Kidney tubule cell (primary cell): ENCODE measurements at regions not wholly inside any gene's neighbourhood (a gene's known extent, or its start where the extent isn't known, plus 50 kb on each side); places are given as distances from the start of the nearest gene placed in this dataset.

Source experiments
- DNase-seq: peaks from one replicate; pipeline ENCODE4 v3.0.0-alpha.2; 2018; ENCODE audit warnings: low spot score

DNA sequence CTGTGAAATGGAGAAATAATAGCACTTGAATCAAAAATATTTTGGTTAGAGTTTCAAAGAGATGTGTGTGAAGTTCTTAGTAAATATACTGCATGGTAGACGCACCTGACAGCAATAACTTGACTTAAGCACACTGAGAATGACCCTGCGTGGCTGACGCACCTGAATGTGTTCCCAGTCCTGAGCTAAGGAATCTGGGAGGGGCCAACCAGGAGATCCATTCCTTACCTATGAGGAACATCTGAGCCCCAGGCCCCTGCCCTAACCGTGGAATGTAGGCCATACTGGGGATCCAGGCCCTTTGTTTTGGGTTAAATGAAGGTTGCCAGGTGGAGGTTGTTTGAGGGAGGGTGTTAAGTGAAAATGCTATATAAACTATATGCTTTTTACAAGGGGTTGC is 284.4 kb downstream of the RBM43 start:
- peak; percentile 34 for DNase-seq

DNA sequence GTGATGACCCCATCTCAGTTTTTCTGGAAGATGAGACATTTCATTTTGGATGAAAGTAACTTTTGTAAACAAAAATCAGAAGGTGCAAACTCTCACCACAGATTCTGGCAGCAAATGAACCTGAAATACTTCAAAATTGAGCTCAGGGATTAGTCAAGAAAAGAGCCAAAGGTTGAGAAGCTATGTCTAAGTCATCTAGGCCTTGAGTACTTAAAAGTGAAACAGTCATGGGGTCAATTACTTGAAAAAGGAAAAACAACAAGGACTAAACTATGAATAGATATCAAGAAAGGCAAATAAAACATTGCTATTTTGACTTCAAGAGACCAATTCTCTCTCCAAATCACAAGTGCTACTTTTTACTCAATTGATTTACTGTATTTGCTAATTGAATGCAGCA is 285.1 kb downstream of the RBM43 start:
- no peak for DNase-seq

DNA sequence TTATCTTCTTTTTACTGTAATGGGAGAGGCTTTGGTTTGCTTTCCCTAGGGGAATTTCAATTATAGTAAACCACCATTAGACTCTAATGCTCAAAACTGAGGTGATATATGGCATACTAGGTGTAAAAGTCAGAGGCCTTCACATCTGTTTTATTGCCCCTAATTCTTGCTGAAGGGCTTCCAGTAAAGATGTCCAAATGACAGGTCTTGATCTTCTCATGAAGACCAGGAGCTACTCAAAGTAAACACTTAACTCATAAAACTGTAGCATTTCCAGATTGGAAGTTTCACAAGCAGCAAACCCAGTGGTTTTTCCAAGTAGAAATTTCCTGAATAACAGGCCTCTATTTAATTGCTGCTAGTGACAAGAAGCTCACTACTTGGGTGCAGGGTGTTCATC is 286.8 kb downstream of the RBM43 start:
- no peak for DNase-seq

DNA sequence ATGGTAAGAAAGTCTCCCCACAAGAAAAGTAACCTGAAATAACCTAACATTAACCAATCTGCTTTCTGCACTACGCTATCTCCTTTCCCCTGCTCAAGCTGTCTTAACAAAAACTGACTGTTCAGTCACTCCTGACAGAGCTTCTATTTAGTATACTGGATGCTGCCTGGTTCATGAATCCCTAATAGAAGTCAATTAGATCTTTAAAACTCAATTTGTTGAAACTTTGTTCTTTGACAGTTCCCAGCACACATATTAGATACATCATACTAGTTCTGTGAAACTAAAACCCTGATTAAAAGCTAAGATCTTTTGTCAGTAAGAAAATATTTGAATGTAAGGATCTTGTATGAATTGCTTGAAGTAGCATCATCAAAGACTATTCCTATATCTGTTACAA is 287.4 kb downstream of the RBM43 start:
- DNase-seq, result no peak

DNA sequence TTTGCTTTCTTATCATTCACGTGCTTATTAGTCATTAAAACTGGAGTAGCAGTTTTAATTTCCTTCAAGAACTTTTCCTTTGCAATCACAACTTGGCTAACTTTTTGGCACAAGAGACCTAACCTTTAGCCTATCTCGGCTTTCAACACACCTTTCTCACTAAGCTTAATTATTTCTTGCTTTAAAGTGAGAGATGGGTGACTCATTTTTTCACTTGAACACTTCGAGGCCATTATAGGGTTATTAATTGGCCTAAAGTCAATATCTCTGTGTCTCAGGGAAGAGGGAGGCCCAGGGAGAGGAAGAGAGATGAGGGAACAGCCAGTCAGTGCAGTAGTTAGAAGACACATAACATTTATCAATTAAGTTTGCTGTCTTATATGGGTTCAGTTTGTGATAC is 289.8 kb downstream of the RBM43 start:
- peak; percentile 50 for DNase-seq

DNA sequence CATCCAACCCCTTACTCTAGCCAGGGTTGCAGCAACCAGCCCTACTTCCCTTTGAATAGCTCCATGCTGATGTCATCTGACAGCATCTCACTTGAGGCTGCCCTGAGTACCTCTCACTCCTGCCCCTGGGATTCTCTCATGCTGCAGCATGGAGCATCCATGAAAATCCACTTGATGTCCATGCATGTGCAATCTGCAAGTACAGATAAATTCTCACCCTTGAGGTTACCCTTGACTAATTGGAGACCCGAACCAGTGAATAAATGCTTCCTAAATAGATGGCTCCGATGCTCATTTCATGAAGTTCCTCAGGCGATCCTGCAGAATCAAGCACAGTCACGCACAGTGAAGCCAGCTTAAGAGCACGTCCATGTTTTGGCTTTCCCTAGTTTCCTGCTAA is 298.3 kb downstream of the RBM43 start:
- DNase-seq, result no peak

DNA sequence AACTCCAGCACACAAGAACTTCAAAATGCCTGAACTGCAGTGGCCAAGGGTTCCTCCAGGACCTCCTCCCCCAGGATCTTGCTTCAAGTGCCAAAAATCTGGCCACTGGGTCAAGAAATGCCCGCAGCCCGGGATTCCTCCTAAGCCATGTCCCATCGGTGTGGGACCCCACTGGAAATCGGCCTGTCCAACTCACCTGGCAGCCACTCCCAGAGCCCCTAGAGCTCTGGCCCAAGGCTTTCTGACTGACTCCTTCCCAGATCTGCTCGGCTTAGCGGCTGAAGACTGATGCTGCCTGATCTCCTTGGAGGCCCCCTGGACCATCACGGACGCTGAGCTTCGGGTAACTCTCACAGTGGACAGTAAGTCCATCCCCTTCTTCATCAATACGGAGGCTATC is 306.4 kb downstream of the RBM43 start:
- DNase-seq, result no peak

DNA sequence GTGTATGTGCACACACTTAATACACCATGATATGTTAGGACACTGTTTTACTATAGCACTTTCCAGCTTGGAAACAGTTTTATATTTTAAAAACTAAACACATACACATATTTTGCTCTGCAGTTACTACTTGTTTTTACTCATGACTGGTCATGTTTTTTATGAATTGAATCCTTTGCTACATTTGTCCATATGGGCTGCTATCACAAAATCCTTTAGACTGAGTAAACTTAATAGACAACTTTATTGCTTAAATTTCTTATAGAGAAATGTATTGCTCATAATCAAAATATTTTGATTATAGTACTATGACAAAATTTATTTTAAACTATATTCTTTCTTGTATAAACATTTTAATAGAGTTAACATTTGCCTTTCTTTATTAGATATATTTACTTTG is 314.8 kb downstream of the RBM43 start:
- DNase-seq, result no peak

DNA sequence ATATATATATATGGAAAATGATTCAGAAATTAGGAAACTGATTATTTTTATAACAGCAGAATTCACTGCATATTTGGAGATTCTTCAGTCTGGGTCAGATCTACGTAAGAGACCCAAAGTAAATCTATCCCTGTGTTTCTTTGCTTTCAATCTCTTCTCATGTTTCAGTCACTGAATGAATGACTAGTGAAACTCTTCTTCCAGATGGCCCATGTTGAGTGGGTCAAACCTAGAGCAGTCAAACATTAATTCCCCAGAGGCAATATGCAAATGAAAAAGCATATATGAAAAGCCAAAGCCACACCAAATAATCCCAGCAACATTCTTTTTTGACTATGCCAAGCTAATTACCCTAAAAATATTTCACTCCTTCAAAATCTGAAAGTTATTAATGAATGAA is 317.3 kb downstream of the RBM43 start:
- DNase-seq, result no peak

DNA sequence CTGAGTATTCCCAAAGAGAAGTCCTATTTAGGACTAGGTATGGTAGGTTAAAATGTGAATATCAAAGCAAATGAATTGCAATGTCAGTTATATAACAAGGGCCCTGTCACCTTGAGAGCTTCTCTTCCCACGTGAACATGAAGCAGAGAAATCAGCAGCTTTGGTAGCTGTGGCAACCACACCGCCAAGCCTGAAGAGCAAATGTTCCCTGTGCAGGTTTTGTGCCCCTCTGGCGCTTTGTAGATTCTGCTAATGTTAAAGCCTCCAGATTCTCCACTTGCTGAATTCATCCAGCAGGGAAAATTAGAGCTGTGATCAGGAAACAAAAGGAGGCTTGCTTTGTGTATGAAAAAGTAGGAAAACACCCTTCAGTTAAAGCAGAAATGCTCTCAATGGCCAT is 322.6 kb downstream of the RBM43 start:
- no peak for DNase-seq

DNA sequence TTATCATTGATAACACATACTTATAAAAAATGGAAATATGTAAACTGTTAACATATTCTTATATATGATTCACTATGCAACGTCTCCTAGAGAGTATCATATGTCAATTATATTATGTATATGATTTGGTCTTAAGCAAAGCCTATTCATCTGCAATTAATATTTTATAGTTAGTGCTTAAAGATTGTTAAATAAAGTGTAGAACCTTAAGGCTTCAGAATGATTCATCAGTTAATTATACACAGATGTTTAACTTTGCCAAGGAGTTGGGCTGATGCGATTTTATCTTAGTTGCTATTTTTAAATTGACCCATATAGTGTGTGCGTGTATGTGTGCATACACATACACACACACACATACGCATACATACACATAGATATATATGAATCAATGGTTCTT is 323.1 kb downstream of the RBM43 start:
- peak; percentile 31 for DNase-seq

DNA sequence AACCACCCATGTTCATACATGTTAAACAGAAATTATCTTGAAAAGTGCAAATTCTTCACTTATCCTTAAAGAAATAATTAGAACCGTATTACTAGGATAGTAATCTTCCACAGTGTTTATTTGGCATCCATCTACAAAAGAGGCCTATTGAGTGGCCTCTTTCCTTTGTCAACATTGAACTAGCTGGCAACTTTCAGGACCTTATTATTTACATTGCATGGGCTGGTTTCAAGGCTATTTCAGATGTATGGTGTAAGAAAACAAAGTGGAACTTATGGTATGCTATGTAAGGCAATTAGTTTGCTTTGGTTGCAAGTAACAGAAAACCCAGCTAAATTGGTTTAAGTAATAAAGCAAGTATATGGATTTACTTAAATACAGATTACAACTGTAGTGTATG is 324.6 kb downstream of the RBM43 start:
- DNase-seq, result no peak

DNA sequence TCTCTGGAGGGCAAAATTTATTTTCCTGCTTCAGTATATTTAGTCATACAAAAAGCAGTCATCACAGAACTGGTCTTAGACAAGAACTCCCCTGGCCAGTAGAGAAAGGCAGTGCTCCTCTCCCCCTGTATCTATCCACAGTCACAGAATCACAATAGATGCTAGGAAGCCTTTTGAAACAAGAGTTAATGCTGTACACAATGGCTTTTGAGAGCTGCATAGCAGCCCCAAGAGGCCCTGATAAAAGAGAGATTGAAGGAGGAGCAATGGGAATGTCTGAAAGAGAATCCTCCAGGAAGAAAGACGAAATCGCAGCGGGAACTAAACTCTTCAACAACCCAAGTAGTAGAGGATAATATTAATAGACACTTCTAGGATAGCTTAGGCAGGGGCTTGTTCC is 330.2 kb downstream of the RBM43 start:
- DNase-seq, result no peak

DNA sequence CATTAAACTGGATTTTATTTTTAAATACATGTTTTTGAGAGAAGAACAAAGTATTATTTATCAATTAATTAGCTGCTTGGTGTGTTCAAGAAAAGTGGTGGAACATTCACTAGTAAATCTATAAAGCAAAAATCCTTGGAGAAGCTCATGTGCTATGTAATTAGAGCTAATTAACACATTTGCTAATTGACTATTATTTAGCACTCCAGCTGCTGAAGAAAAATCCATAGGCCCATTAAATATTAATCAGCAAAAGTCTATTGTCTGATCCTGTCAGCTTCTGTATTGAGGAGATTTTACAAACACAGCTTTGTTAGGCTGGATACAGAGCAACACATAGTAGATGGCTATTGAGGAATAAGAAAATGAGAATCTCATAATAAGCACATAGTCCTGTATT is 336.1 kb downstream of the RBM43 start:
- no peak for DNase-seq

DNA sequence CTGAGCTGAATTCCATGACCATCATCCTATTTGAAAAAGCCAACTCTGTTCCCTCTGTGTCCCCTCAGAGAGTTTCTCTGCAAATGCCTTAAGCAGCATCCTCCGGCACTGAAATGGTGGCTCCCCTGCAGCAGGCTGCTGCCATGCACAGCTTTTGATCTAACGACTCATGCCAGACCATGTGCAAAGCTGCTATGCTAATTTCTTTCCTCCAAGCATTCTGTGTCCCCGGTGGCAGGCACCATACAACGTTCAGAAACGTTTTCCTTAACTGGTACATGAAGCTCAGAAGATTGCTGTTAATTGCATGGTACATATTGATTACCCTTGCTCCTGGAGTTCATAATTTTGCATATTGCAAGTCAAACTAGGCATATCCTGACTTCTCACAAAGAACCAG is 336.8 kb downstream of the RBM43 start:
- no peak for DNase-seq

DNA sequence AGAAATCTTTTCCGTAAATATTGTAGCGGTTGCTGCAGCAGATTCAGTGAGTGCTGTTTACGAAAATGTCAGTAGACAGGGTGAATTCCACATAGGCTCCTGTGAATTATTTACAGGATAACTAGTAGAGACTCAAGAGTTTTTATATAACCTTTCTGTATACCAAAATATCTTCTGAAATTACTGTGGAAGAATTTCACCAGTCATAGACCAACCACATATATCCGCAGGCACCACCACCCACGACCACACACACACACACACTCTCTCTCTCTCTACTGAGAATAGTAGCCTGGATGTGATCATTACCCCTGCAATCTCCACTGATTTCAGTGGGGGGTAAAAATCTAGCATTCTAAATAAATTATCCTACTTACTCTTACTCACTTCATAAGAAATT is 341.8 kb downstream of the RBM43 start:
- DNase-seq, result peak; percentile 86

DNA sequence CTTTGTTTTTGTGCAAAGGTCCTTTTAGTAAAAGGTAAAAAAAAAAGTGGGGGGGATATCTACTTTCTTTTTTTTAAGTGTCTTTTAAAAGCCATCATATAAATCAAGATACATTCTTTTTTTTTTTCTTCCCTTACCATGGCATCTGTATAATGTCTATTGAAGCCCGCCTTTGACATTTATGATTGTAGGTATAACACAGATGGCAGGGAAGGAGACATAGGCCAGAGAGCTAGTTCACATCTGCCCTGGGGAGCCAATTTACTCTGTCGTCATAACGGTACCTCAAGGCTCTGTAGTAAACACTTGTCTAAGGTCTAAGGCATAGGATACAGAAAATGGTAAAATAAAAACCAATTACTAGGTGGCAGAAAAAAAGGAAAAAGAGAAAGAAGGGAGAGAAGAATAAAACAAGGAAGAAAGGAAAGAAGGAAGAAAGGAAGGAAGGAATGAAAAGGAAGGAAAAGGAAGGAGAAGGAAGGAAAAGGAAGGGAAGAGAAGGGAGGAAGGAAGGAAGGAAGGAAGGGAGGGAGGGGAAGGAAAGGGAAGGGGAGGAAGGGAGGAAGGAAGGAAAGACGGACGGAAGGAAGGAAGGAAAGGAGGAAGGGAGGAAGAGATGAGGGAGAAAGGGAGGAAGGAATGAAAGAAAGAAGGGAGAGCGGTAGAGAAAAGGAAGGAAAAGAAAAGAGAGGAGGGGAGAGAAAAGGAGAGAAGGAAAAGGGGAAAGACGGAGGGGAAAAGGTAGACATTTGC is 343.5 kb downstream of the RBM43 start:
- no peak for DNase-seq

DNA sequence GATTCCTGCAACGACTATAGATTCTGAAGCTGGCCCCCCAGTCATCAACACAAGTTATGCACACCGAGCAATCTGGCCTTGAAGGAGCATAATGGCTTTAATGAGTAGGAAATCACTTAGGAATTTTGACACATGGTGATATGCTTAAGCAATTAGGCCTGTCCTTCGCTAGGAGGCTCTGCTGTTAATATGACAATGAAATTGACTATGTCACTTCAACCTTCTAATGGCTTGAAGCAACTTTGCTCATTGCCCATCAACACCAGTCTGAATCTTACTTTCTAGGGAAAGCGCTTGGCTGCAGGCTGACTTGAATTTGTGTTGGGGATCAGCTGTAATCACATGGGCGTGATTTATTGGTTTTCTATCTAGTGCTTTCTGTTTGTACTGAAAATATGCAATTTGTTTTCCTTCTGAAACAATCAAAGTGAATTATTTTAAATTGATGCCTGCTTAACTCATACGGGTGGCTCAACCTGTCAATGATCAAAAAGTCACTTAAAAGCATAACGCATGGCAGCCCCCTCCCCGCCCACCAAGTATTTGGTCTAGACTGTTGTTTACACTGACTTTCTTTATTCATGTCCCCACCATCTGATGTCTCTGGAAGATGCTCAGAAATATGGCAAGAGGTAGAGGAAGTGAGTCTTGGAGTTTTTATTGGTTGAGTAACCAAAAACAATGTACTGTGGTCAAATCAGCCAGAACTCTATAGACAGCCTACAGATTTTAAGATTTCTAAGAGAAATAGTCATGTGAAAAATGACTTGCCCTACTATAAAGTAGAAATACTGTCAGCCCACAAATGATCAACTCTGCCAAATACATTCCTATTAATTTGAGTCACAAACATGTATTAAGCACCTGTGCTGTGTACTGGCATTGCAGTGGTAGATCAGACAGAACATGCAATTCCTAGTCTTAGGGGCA is 344.9 kb downstream of the RBM43 start:
- DNase-seq, result peak; percentile 76

DNA sequence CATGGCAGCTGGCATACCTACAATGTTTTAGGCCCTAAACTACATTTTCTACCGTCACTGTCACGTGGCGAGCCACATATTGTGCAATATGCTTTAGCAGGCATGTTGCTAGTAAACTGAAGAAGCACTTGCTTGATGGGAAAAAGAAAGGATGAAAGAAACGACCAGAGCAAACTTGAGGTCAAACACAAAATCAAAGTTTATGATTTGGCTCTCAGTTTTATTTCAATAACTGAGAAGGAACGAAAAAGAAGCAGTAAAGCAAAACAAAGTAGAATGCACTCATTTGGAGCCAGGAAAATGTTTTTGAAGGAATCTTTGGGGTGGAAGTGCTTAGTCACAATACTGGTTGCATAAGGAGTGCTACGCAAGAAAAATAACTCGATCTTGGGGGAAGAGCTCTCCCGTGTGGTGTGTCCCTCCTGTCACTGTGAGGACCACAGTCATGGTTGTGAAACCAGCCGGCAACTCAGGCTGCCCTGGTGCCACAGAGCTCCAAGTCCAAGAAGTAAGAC is 349.8 kb downstream of the RBM43 start:
- DNase-seq, result peak; percentile 63

DNA sequence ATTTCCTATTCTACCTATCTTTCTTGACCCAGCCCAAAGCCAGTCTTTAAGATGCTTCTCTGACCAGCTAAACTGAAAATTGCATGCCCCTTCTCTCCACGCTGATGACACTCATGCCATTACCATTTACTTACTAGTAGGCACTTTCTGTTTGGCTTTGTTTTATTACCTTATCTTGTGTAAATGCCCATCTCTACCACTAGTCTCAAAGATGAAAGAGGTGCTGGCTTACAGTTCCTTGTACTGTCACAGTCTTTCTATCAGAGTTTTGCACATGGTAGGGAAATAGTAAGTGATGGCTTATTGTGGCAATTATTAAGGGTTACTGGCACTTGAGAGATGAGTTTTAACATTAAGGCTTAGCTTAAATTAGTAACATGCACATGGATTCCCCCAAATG is 352.1 kb downstream of the RBM43 start:
- no peak for DNase-seq

DNA sequence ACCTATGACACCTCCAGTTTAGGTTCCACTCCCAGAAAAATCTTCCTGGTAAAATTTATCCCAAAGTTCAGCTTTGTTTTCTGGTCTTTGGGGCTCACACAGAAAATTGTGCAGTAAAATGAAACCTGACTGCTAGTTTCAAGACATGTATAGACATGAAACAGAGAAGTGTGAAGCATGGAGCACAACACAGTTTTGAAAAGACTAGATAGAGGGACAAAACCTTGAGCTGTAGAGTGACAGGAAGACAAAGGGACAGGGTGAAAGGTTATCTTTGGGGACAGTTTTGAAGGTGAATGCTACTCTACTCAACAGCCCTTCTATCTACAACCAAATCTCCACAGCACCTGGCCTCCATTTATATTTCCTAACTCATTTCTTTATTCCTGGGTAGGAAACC is 352.6 kb downstream of the RBM43 start:
- no peak for DNase-seq

DNA sequence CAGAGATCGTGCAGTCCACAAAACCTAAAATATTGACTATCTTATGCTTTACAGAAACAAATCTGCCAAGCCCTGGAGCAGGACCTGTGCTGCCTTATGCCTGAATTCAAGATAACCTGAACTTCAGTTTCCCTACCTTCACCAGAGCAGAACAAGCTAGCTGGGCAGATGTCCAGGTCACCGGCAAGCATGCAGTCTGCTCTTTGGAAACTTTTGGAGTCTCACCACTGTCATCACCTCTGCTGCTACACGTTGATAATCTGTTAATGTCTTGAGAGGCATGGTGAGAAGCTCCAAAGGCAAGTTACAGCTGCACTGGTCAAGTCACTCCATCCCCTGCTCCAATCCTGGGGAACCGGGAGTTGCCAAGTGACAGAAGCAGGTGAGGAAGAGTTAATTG is 354.2 kb downstream of the RBM43 start:
- DNase-seq, result no peak

DNA sequence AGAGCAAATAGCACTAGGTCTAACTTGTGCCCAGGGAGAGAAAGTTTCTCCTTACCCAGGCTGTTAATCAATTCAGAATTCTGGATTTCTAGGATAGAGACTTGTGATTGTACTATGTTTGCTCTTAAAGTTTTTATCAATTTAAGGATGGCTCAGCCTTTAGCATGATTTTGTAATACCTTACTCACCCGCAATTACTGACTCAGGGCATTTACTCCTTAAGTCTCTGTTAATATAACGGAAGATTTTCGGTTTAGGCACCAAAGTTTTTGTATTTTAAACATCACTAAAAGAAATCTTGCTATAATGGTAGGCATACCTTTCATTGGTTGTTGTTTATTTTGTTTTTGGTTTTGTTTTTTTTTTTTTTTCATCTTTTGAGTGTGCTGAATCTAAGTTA is 358.2 kb downstream of the RBM43 start:
- DNase-seq, result no peak
